ENCODE measurements at regions not wholly inside any gene's neighbourhood (a gene's known extent, or its start where the extent isn't known, plus 50 kb on each side); places are given as distances from the start of the nearest gene placed in this dataset.

DNA sequence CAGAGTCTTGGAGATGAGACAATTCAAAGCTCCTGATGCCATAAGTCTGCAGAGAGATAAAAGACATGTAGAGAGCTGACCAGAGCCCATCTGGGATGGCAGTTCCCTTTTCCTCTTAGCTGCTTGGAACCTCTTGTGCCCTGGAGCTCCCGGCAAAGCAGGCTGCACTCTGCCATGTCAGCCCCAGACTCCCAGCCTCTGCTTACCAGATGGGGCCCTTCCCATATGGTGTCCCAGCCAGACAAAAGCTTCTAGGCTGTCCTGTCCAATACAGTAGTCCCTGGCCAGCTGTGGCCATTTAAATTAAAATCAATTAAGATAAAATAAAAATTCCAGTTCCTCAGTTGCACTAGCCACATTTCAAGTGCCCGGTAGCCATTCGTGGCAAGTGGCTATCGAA is 303.9 kb downstream of the TTC6 start:
- TF ChIP-seq, protein P1, sequence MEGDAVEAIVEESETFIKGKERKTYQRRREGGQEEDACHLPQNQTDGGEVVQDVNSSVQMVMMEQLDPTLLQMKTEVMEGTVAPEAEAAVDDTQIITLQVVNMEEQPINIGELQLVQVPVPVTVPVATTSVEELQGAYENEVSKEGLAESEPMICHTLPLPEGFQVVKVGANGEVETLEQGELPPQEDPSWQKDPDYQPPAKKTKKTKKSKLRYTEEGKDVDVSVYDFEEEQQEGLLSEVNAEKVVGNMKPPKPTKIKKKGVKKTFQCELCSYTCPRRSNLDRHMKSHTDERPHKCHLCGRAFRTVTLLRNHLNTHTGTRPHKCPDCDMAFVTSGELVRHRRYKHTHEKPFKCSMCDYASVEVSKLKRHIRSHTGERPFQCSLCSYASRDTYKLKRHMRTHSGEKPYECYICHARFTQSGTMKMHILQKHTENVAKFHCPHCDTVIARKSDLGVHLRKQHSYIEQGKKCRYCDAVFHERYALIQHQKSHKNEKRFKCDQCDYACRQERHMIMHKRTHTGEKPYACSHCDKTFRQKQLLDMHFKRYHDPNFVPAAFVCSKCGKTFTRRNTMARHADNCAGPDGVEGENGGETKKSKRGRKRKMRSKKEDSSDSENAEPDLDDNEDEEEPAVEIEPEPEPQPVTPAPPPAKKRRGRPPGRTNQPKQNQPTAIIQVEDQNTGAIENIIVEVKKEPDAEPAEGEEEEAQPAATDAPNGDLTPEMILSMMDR (conservative IDR thresholded peaks at IDR 0.05; ENCODE audit: low read length) = no peak
- no peak for TF ChIP-seq EZH2phosphoT487 (IDR thresholded peaks at IDR 0.05; ENCODE audit: borderline replicate concordance)

Data from Loucy (cell line).